GM21381 (cell line): ENCODE measurements at regions not wholly inside any gene's neighbourhood (a gene's known extent, or its start where the extent isn't known, plus 50 kb on each side); places are given as distances from the start of the nearest gene placed in this dataset.

Experiments
- ATAC-seq: cut with Tn5 transposase; IDR thresholded peaks from one replicate; pipeline ENCODE4 v1.9.1; 2021; ENCODE audit warnings: mild to moderate bottlenecking, moderate library complexity; ENCODE audit not compliant: unreplicated experiment

GRCh38 chr9:90033028-90033650 is 428.3 kb downstream of the GADD45G start:
- no peak for ATAC-seq

- no peak for ATAC-seq
Observed at GRCh38 chr9:90034071-90034470, 429.3 kb downstream of the GADD45G start.

GRCh38 chr9:90035471-90035870 is 430.7 kb downstream of the GADD45G start:
- no peak for ATAC-seq

- ATAC-seq = no peak
Observed at GRCh38 chr9:90037146-90037797, 432.5 kb downstream of the GADD45G start.

- ATAC-seq = no peak
Observed at GRCh38 chr9:90038763-90039162, 434.0 kb downstream of the GADD45G start.

- no peak for ATAC-seq
Observed at GRCh38 chr9:90044263-90044662, 439.5 kb downstream of the GADD45G start.

GRCh38 chr9:90044710-90045151 is 439.9 kb downstream of the GADD45G start:
- no peak for ATAC-seq

- ATAC-seq = no peak
Observed at GRCh38 chr9:90046317-90046861, 441.6 kb downstream of the GADD45G start.

- ATAC-seq = no peak
Observed at GRCh38 chr9:90047828-90048227, 443.0 kb downstream of the GADD45G start.

GRCh38 chr9:90052366-90052765 is 447.6 kb downstream of the GADD45G start:
- ATAC-seq = no peak

GRCh38 chr9:90053027-90053426 is 448.2 kb downstream of the GADD45G start:
- no peak for ATAC-seq

- no peak for ATAC-seq
Observed at GRCh38 chr9:90054810-90055209, 450.0 kb downstream of the GADD45G start.

GRCh38 chr9:90055226-90055625 is 450.4 kb downstream of the GADD45G start:
- ATAC-seq = no peak

GRCh38 chr9:90057361-90057760 is 452.5 kb downstream of the GADD45G start:
- no peak for ATAC-seq

GRCh38 chr9:90058182-90058763 is 453.5 kb downstream of the GADD45G start:
- no peak for ATAC-seq

- no peak for ATAC-seq
Observed at GRCh38 chr9:90059436-90059835, 454.6 kb downstream of the GADD45G start.

- no peak for ATAC-seq
Observed at GRCh38 chr9:90060256-90060655, 455.4 kb downstream of the GADD45G start.

- no peak for ATAC-seq
Observed at GRCh38 chr9:90061187-90061586, 456.4 kb downstream of the GADD45G start.

- no peak for ATAC-seq
Observed at GRCh38 chr9:90062982-90063381, 458.2 kb downstream of the GADD45G start.

- ATAC-seq = no peak
Observed at GRCh38 chr9:90064248-90064647, 459.4 kb downstream of the GADD45G start.

GRCh38 chr9:90064971-90065370 is 460.2 kb downstream of the GADD45G start:
- ATAC-seq = no peak

GRCh38 chr9:90065851-90066250 is 461.0 kb downstream of the GADD45G start:
- ATAC-seq = no peak
